Neuronal stem cell (in vitro differentiated cells): ENCODE measurements at regions not wholly inside any gene's neighbourhood (a gene's known extent, or its start where the extent isn't known, plus 50 kb on each side); places are given as distances from the start of the nearest gene placed in this dataset.

ENCODE experiments used
- DNase-seq: peaks from one replicate; pipeline ENCODE4 v3.0.0-alpha.2; 2013; ENCODE audit warnings: low spot score
- H2AFZ ChIP-seq: one replicate; pipeline ENCODE4 v1.6.1; 2013; ENCODE audit warnings: mild to moderate bottlenecking, low read length, inconsistent platforms
- H2AK5ac ChIP-seq: 2 replicates; pipeline ENCODE4 v1.6.1; 2013; ENCODE audit warnings: low read depth, mild to moderate bottlenecking, inconsistent platforms, low read length, moderate library complexity, mixed read lengths
- H2BK120ac ChIP-seq: 2 replicates; pipeline ENCODE4 v1.6.1; 2013; ENCODE audit warnings: low read depth, mild to moderate bottlenecking, inconsistent platforms, low read length, moderate library complexity, mixed read lengths
- H2BK12ac ChIP-seq: one replicate; pipeline ENCODE4 v1.6.1; 2013; ENCODE audit warnings: low read length, inconsistent platforms
- H2BK15ac ChIP-seq: 2 replicates; pipeline ENCODE4 v1.6.1; 2013; ENCODE audit warnings: mild to moderate bottlenecking, low read length, inconsistent platforms, mixed read lengths
- H2BK5ac ChIP-seq: one replicate; pipeline ENCODE4 v1.6.1; 2013; ENCODE audit warnings: inconsistent platforms, mild to moderate bottlenecking, low read length, moderate library complexity
- H3K14ac ChIP-seq: one replicate; pipeline ENCODE4 v1.6.1; 2013; ENCODE audit warnings: low read length, inconsistent platforms
- H3K18ac ChIP-seq: 2 replicates; pipeline ENCODE4 v1.6.1; 2013; ENCODE audit warnings: low read length, inconsistent platforms
- H3K23ac ChIP-seq: 2 replicates; pipeline ENCODE4 v1.6.1; 2013; ENCODE audit warnings: low read depth, mild to moderate bottlenecking, mixed read lengths, low read length, inconsistent platforms; ENCODE audit not compliant: poor library complexity
- H3K27ac ChIP-seq: replicated peaks from 3 replicates; pipeline ENCODE4 v1.5.1; 2013; ENCODE audit warnings: low read length, inconsistent platforms
- H3K27me3 ChIP-seq, 3 experiments: 2 replicates each; pipeline ENCODE4 v1.6.1; 2013; ENCODE audit warnings: low read length in 3 of 3, mild to moderate bottlenecking in 2 of 3, inconsistent platforms in 1 of 3, low read depth in 1 of 3, mixed read lengths in 1 of 3, moderate library complexity in 1 of 3; ENCODE audit not compliant: control insufficient read depth in 3 of 3, insufficient read depth in 3 of 3
- H3K36me3 ChIP-seq, 2 donors: replicated peaks in 1 of 2; 2 replicates each; pipeline ENCODE4 v1.6.1; 2013; ENCODE audit warnings: low read length in 2 of 2; ENCODE audit not compliant: control insufficient read depth in 2 of 2, insufficient read depth in 2 of 2
- H3K4ac ChIP-seq: 2 replicates; pipeline ENCODE4 v1.6.1; 2013; ENCODE audit warnings: inconsistent platforms, mild to moderate bottlenecking, low read length, moderate library complexity
- H3K4me1 ChIP-seq, 2 donors: 1 replicate in 1 of 2; 2 replicates in 1 of 2; pipeline ENCODE4 v1.6.1; 2013; ENCODE audit warnings: low read length in 2 of 2, low read depth in 1 of 2; ENCODE audit not compliant: control insufficient read depth in 2 of 2, insufficient read depth in 1 of 2
- H3K4me2 ChIP-seq: one replicate; pipeline ENCODE4 v1.6.1; 2013; ENCODE audit warnings: mild to moderate bottlenecking, low read length, inconsistent platforms; ENCODE audit not compliant: insufficient read depth, poor library complexity, severe bottlenecking
- H3K4me3 ChIP-seq, 2 donors: 2 replicates each; pipeline ENCODE4 v1.5.1; 2013; ENCODE audit warnings: low read length in 2 of 2, mild to moderate bottlenecking in 2 of 2, inconsistent platforms in 1 of 2, moderate library complexity in 1 of 2
- H3K79me1 ChIP-seq: one replicate; pipeline ENCODE4 v1.6.1; 2013; ENCODE audit warnings: low read depth, mild to moderate bottlenecking, inconsistent platforms, low read length, moderate library complexity
- H3K9ac ChIP-seq: one replicate; pipeline ENCODE4 v1.6.1; 2013; ENCODE audit warnings: mild to moderate bottlenecking, low read depth, low read length, inconsistent platforms; ENCODE audit not compliant: poor library complexity
- H3K9me3 ChIP-seq, 2 donors: replicated peaks in 1 of 2; 2 replicates each; pipeline versions ENCODE3 to v1.6.1; 2013; ENCODE audit warnings: low read length in 2 of 2, mild to moderate bottlenecking in 2 of 2, inconsistent platforms in 1 of 2, low read depth in 1 of 2, mixed read lengths in 1 of 2, moderate library complexity in 1 of 2; ENCODE audit not compliant: control insufficient read depth in 2 of 2, insufficient read depth in 1 of 2
- H4K8ac ChIP-seq: one replicate; pipeline ENCODE4 v1.6.1; 2013; ENCODE audit warnings: low read depth, mild to moderate bottlenecking, inconsistent platforms, low read length, moderate library complexity
- H4K91ac ChIP-seq: one replicate; pipeline ENCODE4 v1.6.1; 2013; ENCODE audit warnings: low read length, low read depth, mild to moderate bottlenecking, inconsistent platforms; ENCODE audit not compliant: poor library complexity
- WGBS, 2 donors: extraction: QIAGEN DNeasy Blood & Tissue Kit; methylation state at CpG; one replicate each; pipeline ENCODE4 v1.1.7; 2013; ENCODE audit warnings: missing lambda C conversion rate in 2 of 2, mixed read lengths in 1 of 2; ENCODE audit not compliant: insufficient read length in 2 of 2, insufficient replicate concordance in 1 of 2; ENCODE audit errors: extremely low coverage in 2 of 2; 5-methylcytosine and 5-hydroxymethylcytosine counted together

DNA sequence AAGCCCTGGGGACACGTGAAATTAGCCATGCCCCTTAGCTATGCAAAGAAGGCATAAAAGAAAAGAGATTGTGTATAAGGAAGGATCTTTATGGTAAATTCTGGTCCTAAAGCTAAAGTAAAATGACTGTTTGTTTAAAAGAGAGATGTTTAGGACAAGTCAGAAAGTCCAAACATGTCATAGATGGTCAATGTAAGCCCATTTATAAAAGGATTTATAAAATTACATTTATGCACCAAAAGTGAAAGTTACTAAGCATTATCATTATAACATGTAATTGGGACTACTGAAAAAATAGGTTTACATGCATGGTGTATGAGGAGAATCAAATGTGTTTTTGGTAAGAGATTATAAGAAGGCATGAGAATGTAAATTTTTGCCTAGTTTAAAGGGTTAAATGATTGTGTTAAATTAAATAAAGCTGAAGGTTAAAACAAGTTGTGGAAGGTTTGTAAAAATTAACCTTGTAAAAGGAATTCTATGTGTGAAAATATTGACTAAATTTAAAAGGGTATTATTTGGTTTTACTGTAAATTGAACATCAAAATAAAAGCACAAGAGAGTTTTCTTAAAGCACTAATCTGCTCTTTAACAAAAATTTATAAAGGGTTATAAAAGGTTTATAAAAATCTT is 50.4 kb upstream of the TSPAN8 start:
- no CpG with 5 or more reads among the region's 1 CpG for WGBS, 2 donors
- no peak overlapping the region for H2BK12ac ChIP-seq
- no peak overlapping the region for H3K18ac ChIP-seq
- peaks cover 0 to 2% of the 10 kb centered on the region in 2 donors for H3K9me3 ChIP-seq
- no peak overlapping the region for H4K91ac ChIP-seq
- no peak overlapping the region for H2BK5ac ChIP-seq
- H2AFZ ChIP-seq: no peak overlapping the region
- H4K8ac ChIP-seq: no peak overlapping the region
- no peak overlapping the region for H2AK5ac ChIP-seq
- H3K27me3 ChIP-seq: no peaks in the 10 kb centered on the region
- H3K4me1 ChIP-seq: no peaks in the 10 kb centered on the region
- H3K4ac ChIP-seq: no peak overlapping the region
- H3K27ac ChIP-seq: no peak overlapping the region
- no peak overlapping the region for H3K4me3 ChIP-seq
- H2BK120ac ChIP-seq: no peak overlapping the region
- H3K14ac ChIP-seq: no peak overlapping the region
- H3K79me1 ChIP-seq: peaks cover 2% of the 10 kb centered on the region
- peak; percentile 6 for DNase-seq
- no peaks in the 10 kb centered on the region for H3K36me3 ChIP-seq
- H3K9ac ChIP-seq: no peak overlapping the region
- H2BK15ac ChIP-seq: no peak overlapping the region
- no peak overlapping the region for H3K4me2 ChIP-seq
- H3K23ac ChIP-seq: no peak overlapping the region
